ENCODE measurements at regions not wholly inside any gene's neighbourhood (a gene's known extent, or its start where the extent isn't known, plus 50 kb on each side); places are given as distances from the start of the nearest gene placed in this dataset.

DNA sequence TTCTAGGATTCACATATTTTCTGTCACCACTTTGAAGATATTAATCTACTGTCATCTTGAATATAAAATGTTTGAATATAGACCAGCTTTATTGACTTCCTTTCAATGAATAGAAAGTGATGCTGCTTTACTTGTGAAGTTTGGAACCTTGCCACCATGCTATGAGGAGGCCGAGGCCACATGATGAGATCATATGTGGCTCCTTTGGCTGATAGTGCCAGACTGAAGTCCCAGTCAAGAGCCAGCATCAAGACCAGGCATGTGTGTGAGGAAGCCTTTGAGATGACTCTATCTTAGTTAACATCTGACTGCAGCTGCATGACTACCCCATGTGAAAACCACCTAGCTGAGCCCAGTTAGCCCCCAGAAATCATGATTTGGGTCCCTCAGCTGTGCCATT is 169.5 kb downstream of the OTOR start:
- Histone ChIP-seq H2AFZ (ENCODE audit: low read depth, low read length) (no peak overlapping the region), H3K4me3 (replicated peaks in 1 of 3; ENCODE audit: insufficient read depth in 1 of 3, low read depth in 1 of 3, low read length in 3 of 3) (no peak overlapping the region), H4K20me1 (replicated peaks; ENCODE audit: control insufficient read depth, extremely low read depth, insufficient read depth, low read length) (no peaks in the 10 kb centered on the region), H3K9me3 (replicated peaks; ENCODE audit: control insufficient read depth, insufficient read depth, low read length) (peaks cover 2% of the 10 kb centered on the region), H3K9me1 (replicated peaks; ENCODE audit: control insufficient read depth, extremely low read depth, insufficient read depth, low read length) (no peaks in the 10 kb centered on the region), H3K27me3 (ENCODE audit: control insufficient read depth in 2 of 2, insufficient read depth in 2 of 2, low read length in 2 of 2) (no peaks in the 10 kb centered on the region), H3K4me2 (ENCODE audit: insufficient read depth, low read length) (no peak overlapping the region), H3K36me3 (ENCODE audit: control insufficient read depth in 2 of 2, extremely low read depth in 1 of 2, insufficient read depth in 2 of 2, low read length in 2 of 2) (no peaks in the 10 kb centered on the region), H3K4me1 (ENCODE audit: control insufficient read depth, extremely low read depth, insufficient read depth, low read length) (no peaks in the 10 kb centered on the region), H3K79me2 (ENCODE audit: control insufficient read depth, insufficient read depth, low read length) (no peaks in the 10 kb centered on the region), H3K9ac (replicated peaks; ENCODE audit: extremely low read depth, insufficient read depth, low read length) (no peak overlapping the region), H3K27ac (ENCODE audit: insufficient read depth, low read depth, low read length) (no peak overlapping the region)
- TF ChIP-seq GATA2 (IDR thresholded peaks at IDR 0.05; ENCODE audit: insufficient read depth, insufficient read length, low read depth, low read length): no peak
- TF ChIP-seq MYC (IDR thresholded peaks at IDR 0.05; ENCODE audit: low read depth, low read length): no peak
- TF ChIP-seq MAX (IDR thresholded peaks at IDR 0.05; ENCODE audit: insufficient read depth, insufficient read length): no peak
- no peak for TF ChIP-seq JUN (IDR thresholded peaks at IDR 0.05; ENCODE audit: borderline replicate concordance, insufficient read depth, insufficient read length, low read depth)
- TF ChIP-seq POLR2AphosphoS5 (IDR thresholded peaks at IDR 0.05; ENCODE audit: insufficient read depth, low read depth, low read length): no peak
- TF ChIP-seq EZH2 (IDR thresholded peaks at IDR 0.05; ENCODE audit: borderline replicate concordance, low read depth, low read length, severe bottlenecking): no peak
- TF ChIP-seq POLR2A (IDR thresholded peaks at IDR 0.05; ENCODE audit: low read depth, low read length): no peak
- no peak for TF ChIP-seq FOS (IDR thresholded peaks at IDR 0.05; ENCODE audit: borderline replicate concordance, insufficient read depth, low read length)
- no peak for TF ChIP-seq CTCF (IDR thresholded peaks at IDR 0.05; ENCODE audit: extremely low read depth in 1 of 2, insufficient read depth in 1 of 2, low read depth in 1 of 2, low read length in 2 of 2)
- no peak for FAIRE-seq
- ChIA-PET POLR2A (no interaction called here), CTCF (no interaction called here)
- intact Hi-C loops (cut with micrococcal nuclease) (no loop called here), dilution Hi-C loops (cut with MboI; ENCODE audit: extremely low pct_ligation_motif_present, low sequenced_read_pairs) (no loop called here)
- no peak for DNase-seq (ENCODE audit: low read depth, low spot score)
- no TSS peak for BruUV-seq (replicated peaks)
